HUES48 (cell line): ENCODE measurements at regions not wholly inside any gene's neighbourhood (a gene's known extent, or its start where the extent isn't known, plus 50 kb on each side); places are given as distances from the start of the nearest gene placed in this dataset.

Experiments
- H3K27ac ChIP-seq: one replicate; pipeline ENCODE4 v1.7.0; 2013; ENCODE audit warnings: low read depth, low read length, inconsistent platforms
- H3K27me3 ChIP-seq: 2 replicates; pipeline ENCODE4 v1.6.1; 2013; ENCODE audit warnings: mild to moderate bottlenecking, low read length; ENCODE audit not compliant: control insufficient read depth, insufficient read depth
- H3K36me3 ChIP-seq: 2 replicates; pipeline ENCODE4 v1.6.1; 2013; ENCODE audit warnings: low read length; ENCODE audit not compliant: control insufficient read depth, insufficient read depth
- H3K4me1 ChIP-seq: 2 replicates; pipeline ENCODE4 v1.6.1; 2013; ENCODE audit warnings: mild to moderate bottlenecking, low read length; ENCODE audit not compliant: control insufficient read depth, insufficient read depth
- H3K4me3 ChIP-seq: 2 replicates; pipeline ENCODE4 v1.5.1; 2013; ENCODE audit warnings: mild to moderate bottlenecking, low read depth, low read length
- H3K9ac ChIP-seq: 2 replicates; pipeline ENCODE4 v1.6.1; 2013; ENCODE audit warnings: mild to moderate bottlenecking, low read depth, low read length, moderate library complexity
- H3K9me3 ChIP-seq: 2 replicates; pipeline ENCODE4 v1.6.1; 2013; ENCODE audit warnings: low read length; ENCODE audit not compliant: control insufficient read depth, insufficient read depth

GRCh38 chr10:89916468-89917215 is 215.3 kb downstream of the KIF20B start:
- Histone ChIP-seq H3K4me3 (no peak overlapping the region), H3K27ac (no peak overlapping the region), H3K9ac (no peak overlapping the region), H3K27me3 (no peaks in the 10 kb centered on the region), H3K36me3 (no peaks in the 10 kb centered on the region), H3K9me3 (no peaks in the 10 kb centered on the region), H3K4me1 (no peaks in the 10 kb centered on the region)

- Histone ChIP-seq H3K9ac (no peak overlapping the region), H3K4me3 (no peak overlapping the region), H3K36me3 (no peaks in the 10 kb centered on the region), H3K9me3 (no peaks in the 10 kb centered on the region), H3K27ac (no peak overlapping the region), H3K4me1 (no peaks in the 10 kb centered on the region), H3K27me3 (no peaks in the 10 kb centered on the region)
Measured at GRCh38 chr10:89921403-89921802, 220.0 kb downstream of the KIF20B start.

- no peaks in the 10 kb centered on the region for H3K36me3 ChIP-seq
- H3K27ac ChIP-seq: no peak overlapping the region
- no peak overlapping the region for H3K4me3 ChIP-seq
- H3K4me1 ChIP-seq: no peaks in the 10 kb centered on the region
- H3K9ac ChIP-seq: no peak overlapping the region
- H3K9me3 ChIP-seq: no peaks in the 10 kb centered on the region
- H3K27me3 ChIP-seq: no peaks in the 10 kb centered on the region
Measured at GRCh38 chr10:89923661-89924060, 222.3 kb downstream of the KIF20B start.

- no peaks in the 10 kb centered on the region for H3K9me3 ChIP-seq
- H3K36me3 ChIP-seq: no peaks in the 10 kb centered on the region
- no peaks in the 10 kb centered on the region for H3K4me1 ChIP-seq
- H3K9ac ChIP-seq: no peak overlapping the region
- no peak overlapping the region for H3K4me3 ChIP-seq
- no peaks in the 10 kb centered on the region for H3K27me3 ChIP-seq
- H3K27ac ChIP-seq: no peak overlapping the region
Measured at GRCh38 chr10:89924261-89924660, 222.9 kb downstream of the KIF20B start.

- no peak overlapping the region for H3K27ac ChIP-seq
- H3K4me1 ChIP-seq: no peaks in the 10 kb centered on the region
- no peak overlapping the region for H3K4me3 ChIP-seq
- no peaks in the 10 kb centered on the region for H3K27me3 ChIP-seq
- H3K36me3 ChIP-seq: no peaks in the 10 kb centered on the region
- no peaks in the 10 kb centered on the region for H3K9me3 ChIP-seq
- H3K9ac ChIP-seq: no peak overlapping the region
Measured at GRCh38 chr10:89926736-89927135, 225.3 kb downstream of the KIF20B start.

GRCh38 chr10:89929282-89930026 is 228.1 kb downstream of the KIF20B start:
- Histone ChIP-seq H3K4me1 (no peaks in the 10 kb centered on the region), H3K36me3 (no peaks in the 10 kb centered on the region), H3K27me3 (no peaks in the 10 kb centered on the region), H3K9ac (no peak overlapping the region), H3K4me3 (no peak overlapping the region), H3K27ac (no peak overlapping the region), H3K9me3 (no peaks in the 10 kb centered on the region)

- Histone ChIP-seq H3K4me1 (no peaks in the 10 kb centered on the region), H3K9me3 (peaks cover 12% of the 10 kb centered on the region), H3K4me3 (no peak overlapping the region)
Measured at GRCh38 chr10:89937494-89937893, 236.1 kb downstream of the KIF20B start.

GRCh38 chr10:89940076-89940475 is 238.7 kb downstream of the KIF20B start:
- no peaks in the 10 kb centered on the region for H3K36me3 ChIP-seq
- H3K4me3 ChIP-seq: no peak overlapping the region
- H3K9ac ChIP-seq: no peak overlapping the region
- peaks cover 12% of the 10 kb centered on the region for H3K9me3 ChIP-seq
- no peaks in the 10 kb centered on the region for H3K27me3 ChIP-seq
- no peaks in the 10 kb centered on the region for H3K4me1 ChIP-seq
- no peak overlapping the region for H3K27ac ChIP-seq

More at GRCh38 chr10:89937494-89937893, 236.1 kb downstream of the KIF20B start:
- Histone ChIP-seq H3K9ac (no peak overlapping the region), H3K27ac (no peak overlapping the region), H3K27me3 (no peaks in the 10 kb centered on the region), H3K36me3 (no peaks in the 10 kb centered on the region)

- H3K27ac ChIP-seq: no peak overlapping the region
- no peaks in the 10 kb centered on the region for H3K4me1 ChIP-seq
- H3K4me3 ChIP-seq: no peak overlapping the region
- no peak overlapping the region for H3K9ac ChIP-seq
- H3K9me3 ChIP-seq: peaks cover 12% of the 10 kb centered on the region
- no peaks in the 10 kb centered on the region for H3K36me3 ChIP-seq
- no peaks in the 10 kb centered on the region for H3K27me3 ChIP-seq
Measured at GRCh38 chr10:89942217-89942616, 240.8 kb downstream of the KIF20B start.

GRCh38 chr10:89944138-89944537 is 242.7 kb downstream of the KIF20B start:
- Histone ChIP-seq H3K9me3 (no peaks in the 10 kb centered on the region), H3K27ac (no peak overlapping the region), H3K4me1 (no peaks in the 10 kb centered on the region), H3K27me3 (no peaks in the 10 kb centered on the region), H3K4me3 (no peak overlapping the region), H3K36me3 (no peaks in the 10 kb centered on the region), H3K9ac (no peak overlapping the region)

- H3K4me3 ChIP-seq: no peak overlapping the region
- H3K9me3 ChIP-seq: no peaks in the 10 kb centered on the region
- no peak overlapping the region for H3K27ac ChIP-seq
- H3K27me3 ChIP-seq: no peaks in the 10 kb centered on the region
- no peaks in the 10 kb centered on the region for H3K36me3 ChIP-seq
- no peak overlapping the region for H3K9ac ChIP-seq
- no peaks in the 10 kb centered on the region for H3K4me1 ChIP-seq
Measured at GRCh38 chr10:89946106-89946505, 244.7 kb downstream of the KIF20B start.
